HG02938 (cell line): ENCODE measurements at regions not wholly inside any gene's neighbourhood (a gene's known extent, or its start where the extent isn't known, plus 50 kb on each side); places are given as distances from the start of the nearest gene placed in this dataset.
"Not testable (repeated sequence)": the region's sequence is repeated elsewhere in the genome, so short reads cannot be mapped to it uniquely, and the experiment has no call there.

ENCODE experiments used
- ATAC-seq: cut with Tn5 transposase; IDR thresholded peaks from one replicate; pipeline ENCODE4 v1.9.1; 2021; ENCODE audit warnings: mild to moderate bottlenecking, moderate library complexity; ENCODE audit not compliant: unreplicated experiment

DNA sequence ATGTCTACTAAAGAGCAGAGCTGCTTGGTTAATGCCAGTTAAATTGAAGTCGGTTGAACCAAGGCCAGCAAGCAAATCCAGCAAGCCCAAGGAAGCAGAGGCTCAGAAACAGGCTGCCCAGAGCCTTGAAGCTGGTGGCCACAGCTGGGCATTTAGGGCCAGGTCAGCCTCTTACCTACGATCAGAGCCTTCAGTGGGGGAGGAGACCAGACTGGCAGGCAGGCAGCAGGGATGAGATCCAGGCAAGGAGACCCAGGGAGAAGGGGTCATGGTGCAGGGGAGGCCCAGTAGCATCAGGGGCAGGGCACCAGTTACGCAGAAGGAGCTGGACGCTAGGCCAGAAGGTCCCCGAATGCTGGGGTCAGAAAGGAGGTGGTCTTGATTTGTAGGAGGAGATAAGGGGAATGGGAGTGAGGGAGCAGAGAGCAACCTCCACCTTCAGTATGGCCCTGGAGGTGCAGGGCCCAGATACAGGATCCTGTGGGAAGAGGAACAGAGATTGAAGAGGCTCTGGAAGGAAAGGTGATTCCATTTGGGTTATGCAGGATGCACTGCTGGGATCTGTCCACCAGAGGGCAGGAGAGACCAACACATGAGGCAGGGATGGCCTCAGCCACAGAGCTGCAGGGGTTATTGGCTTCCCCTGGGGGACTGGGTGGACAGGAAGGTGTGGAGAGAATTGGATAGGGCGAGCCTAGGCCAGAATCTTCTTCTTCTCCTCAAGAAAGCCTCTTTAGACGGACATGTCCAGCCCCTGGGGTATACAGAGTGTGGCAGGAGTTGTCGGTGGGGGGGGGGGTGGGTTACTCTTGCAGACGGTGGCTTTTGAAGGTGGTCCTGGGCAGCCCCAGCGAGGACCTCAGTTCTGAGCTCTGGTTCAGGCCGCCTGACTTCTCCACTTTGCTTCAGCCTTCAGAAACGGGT, 132.6 kb upstream of the PODXL start:
- ATAC-seq: peak; percentile 60

DNA sequence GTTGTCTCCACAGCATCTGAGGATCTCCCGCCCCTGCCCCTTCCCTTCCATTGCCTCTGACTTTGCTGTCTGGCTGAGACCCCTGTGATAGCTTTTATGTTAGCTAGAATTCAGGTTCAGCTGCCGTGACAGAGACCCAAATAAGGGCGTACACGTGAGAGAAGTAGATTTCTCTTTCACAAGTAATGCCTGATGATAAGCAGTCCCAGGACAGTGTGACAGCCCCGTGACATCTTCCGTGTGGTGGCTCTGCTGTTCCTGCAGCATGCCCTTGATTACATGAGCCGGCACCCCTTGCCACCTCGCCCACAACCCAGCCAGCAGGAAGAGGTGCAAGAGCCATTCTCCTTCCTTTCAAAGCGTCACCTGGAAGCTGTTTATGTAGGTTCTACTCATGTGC, 130.9 kb upstream of the PODXL start:
- ATAC-seq: no peak

DNA sequence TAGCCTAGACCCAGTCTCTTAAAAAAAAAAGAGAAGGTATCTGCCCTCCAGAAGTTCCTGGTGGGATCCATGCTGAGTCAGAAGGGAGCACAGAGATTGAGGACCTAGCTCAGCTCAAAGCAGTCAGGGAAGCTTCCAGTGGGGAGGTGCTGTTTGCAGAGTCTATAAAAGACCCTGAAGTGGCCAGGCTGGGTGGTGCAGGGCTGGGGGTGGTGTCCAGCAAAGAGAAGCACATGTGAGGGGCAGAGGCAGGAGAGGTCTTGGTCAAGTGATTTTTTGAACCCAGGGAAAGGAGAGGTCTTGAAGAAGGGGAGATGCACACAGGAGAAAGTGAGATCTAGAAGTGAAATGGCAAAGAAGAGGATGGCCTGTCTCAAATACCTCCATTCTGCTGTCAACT, 130.4 kb upstream of the PODXL start:
- ATAC-seq: no peak

DNA sequence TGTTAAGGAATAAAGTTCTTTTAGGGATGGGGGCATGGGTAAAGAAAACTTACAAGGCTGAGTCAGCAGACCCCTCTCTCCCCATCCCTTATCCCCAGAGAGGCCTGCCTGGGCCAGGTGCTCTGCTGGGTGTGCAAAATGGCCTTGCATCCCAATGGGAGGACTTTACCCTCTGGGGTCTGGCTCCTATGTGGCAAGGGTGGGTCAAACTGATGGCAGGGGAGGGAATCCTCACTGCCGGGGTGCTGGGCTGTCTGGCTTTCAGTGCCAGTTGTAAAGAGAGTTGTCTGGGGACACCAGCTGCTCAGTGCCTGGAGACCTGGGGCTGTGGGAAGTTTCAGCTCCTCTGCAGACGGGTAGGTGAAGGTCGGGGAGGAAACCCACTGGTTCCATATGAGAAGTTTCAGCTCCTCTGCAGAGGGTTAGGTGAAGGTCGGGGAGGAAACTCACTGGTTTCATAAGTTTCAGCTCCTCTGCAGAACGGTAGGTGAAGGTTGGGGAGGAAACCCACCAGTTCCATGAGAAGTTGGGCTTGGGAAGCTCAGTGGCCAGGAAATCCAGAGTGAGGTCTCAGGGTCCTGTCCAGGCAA, 127.2 kb upstream of the PODXL start:
- no peak for ATAC-seq

DNA sequence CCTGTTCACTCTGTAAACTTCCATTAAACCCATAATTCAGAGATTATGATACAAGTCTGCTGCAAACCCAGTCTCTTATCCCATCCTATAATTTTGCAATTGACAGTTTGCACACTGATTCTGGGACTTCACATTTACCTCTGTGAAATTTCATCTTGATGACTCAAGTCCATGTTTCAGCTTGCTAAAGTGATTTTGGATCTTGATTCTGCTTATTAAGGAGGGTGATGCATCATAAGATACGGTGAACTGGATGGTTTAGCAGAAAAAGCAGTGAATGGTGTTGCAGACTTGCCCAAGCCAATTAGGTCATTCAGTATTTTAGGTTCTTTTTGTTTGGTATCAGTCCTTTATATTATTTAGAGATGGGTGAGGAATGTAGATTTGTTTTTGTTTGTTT, 125.5 kb upstream of the PODXL start:
- ATAC-seq: no peak

DNA sequence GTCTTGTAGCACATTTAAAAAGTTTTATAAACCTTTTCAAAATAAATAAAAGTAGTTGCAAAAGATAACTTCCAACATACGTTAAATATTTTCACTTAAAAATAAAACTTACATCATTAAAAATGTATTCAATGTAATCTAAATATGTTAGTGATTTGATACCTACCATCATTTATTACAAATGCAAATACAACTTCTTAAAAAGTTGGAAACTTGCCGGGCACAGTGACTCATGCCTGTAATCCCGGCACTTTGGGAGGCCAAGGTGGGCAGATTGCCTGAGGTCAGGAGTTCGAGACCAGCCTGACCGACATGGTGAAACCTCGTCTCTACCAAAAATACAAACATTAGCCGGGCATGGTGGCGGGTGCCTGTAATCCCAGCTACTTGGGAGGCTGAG, 122.6 kb upstream of the PODXL start:
- ATAC-seq: not testable (repeated sequence)

DNA sequence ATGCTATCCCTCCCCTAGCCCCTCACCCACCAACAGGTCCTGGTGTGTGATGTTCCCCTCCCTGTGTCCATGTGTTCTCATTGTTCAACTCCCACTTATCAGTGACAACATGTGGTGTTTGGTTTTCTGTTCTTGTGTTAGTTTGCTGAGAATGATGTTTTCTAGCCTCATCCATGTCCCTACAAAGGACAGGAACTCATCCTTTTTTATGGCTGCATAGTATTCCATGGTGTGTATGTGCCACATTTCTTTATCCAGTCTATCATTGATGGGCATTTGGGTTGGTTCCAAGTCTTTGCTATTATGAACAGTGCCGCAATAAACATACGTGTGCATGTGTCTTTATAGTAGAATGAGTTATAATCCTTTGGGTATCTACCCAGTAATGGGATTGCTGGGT, 120.4 kb upstream of the PODXL start:
- not testable (repeated sequence) for ATAC-seq

DNA sequence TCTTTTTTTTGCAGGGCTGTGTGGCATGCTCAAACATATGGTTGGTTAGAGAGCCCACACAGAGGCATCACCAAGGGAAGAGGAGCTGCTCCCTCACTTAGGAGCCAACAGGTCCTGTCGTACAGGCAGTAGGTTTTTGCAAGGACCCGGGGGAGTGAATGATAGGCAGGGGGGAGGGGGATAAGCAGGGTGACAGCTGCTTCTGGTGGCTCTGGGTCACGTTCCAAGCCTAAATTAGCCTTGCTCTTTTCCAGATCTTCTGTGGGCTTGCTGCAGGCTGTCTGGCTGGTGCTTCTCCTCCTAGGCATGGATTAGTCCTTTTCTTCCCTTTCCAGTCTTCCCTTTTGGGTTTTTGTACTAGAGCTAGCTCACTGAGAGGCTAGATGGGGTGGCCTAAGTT, 117.7 kb upstream of the PODXL start:
- no peak for ATAC-seq

DNA sequence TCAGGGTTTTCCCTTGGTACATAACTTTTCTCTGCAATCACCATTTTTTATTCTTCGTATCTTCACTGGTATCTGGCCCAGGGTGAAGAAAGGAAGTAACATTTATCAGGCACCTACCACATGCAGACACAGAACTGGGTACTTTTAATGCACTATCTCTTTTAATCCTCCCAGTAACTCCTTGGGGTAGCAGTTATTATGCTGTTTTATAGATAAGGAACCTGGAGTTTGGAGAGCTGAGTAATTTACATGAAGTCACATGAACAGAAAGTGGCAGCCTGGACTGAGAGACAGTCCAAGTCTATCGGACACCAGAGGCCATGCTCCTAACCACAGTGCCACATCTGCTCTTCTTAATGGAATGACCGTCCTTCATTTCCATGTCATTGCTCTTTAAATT, 117.1 kb upstream of the PODXL start:
- ATAC-seq: no peak

DNA sequence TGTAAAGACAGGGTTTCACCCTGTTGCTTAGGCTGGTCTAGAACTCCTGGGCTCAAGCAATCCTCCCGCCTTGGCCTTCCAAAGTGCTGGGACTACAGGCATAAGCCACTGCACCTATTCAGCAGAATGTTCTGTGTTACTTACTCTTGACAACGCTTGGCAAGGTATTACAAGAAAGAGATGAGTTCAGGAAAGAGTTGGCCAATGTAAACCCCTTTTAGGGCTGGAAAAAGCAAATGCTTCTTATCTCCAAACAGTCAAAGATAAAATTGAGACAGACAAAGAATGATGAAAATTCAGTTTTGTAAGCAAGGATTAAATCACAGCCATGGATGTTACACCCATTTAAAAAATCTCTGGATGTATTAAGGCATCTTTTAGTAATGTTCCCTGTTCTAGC, 114.0 kb upstream of the PODXL start:
- ATAC-seq: no peak

DNA sequence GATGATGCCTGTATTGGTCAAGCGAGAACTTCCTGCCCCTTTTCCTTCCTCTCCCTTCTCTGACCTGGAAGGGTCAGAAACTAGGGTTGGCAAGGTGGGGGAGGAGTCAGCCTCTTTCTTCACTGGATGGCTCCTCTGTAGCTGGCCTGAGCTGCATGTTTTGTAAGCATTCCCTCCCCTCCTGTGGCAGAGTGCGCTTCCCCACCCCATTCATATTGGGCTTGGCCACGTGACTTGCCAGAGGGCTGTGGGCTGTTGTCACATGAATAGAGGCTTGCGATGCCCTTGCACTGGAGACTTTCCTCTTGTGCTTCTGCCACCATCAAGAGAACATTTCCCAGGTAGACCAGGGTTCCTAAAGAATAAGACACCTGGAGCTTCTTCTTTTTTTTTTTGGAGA, 111.3 kb upstream of the PODXL start:
- ATAC-seq: no peak

DNA sequence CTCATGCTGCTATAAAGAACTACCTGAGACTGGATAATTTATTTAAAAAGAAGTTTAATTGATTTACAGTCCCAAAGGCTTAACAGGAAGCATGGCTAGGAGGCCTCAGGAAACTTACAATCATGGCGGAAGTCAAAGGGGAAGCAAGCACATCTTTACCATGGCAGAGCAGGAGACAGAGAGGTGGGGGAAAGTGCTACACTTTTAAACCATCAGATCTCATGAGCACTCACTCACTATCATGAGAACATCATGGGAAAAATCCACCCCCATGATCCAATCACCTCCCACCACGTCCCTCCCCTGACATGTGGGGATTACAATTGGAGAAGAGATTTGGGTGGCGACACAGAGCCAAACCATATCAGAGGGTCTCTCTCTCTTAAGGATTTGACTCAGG, 108.6 kb upstream of the PODXL start:
- ATAC-seq: no peak

DNA sequence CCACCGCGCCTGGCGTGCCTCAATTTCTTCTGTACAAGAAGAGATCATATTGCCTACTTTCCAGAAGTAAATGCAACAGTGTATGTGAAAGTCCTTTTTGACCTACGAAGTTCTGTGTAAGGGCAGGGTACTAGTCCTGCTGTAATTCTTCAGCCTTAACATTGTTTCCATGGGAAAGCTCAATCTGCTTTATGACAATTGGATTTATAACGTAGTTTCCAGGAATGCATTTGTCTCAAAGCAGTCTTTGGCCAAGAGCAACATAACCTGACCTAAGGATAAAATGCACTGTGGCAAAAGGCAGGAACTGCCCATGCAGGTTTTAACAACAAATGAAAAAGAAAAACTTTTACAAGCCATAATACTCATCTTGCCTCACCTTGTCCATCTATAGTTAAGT, 108.1 kb upstream of the PODXL start:
- no peak for ATAC-seq

DNA sequence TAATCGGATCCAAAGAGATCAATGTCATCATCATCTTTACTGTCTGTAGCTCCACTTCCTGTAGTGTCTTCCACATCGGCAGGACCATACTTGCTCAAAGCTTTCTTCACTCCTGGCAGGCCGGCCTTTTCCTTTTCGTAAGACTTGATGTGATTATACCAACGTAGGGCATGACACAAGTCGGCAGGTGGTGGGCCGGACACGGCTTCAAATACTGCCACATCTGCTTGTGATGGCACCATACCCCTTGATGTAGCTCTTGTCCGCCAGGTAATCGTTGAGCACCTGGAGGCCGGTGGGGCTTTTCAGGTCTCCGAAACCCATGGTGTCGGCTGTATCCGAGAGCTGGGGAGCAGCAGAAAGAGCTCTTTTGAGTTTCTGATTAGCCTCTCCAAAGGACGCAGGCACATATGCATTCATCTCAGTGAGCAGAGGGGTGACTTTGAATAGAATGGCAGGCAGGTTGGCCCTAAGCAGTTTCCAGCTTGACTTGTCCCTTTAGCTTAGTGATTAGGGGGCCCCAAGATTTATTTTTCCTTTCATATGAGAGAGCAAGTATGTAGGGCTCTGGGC, 106.0 kb upstream of the PODXL start:
- ATAC-seq: not testable (repeated sequence)

DNA sequence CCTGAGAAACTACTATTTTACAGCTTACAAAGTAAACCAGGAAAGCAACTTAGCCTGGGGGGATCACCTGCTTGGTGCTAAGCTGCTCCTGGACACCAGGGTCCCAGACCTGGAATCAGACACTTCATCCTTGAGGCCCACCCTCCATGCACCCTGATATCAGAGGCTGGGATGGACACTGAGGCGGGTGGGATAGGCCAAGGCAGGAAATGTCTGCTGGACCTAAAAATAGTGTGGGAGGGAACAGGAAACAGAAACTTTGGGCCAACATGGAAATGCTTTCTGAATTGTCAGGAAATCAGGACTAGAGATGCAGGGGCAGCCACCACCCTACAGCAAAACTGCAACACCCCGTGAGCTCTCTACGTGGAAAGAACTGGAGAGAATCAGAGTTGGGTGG, 101.5 kb upstream of the PODXL start:
- ATAC-seq: no peak

DNA sequence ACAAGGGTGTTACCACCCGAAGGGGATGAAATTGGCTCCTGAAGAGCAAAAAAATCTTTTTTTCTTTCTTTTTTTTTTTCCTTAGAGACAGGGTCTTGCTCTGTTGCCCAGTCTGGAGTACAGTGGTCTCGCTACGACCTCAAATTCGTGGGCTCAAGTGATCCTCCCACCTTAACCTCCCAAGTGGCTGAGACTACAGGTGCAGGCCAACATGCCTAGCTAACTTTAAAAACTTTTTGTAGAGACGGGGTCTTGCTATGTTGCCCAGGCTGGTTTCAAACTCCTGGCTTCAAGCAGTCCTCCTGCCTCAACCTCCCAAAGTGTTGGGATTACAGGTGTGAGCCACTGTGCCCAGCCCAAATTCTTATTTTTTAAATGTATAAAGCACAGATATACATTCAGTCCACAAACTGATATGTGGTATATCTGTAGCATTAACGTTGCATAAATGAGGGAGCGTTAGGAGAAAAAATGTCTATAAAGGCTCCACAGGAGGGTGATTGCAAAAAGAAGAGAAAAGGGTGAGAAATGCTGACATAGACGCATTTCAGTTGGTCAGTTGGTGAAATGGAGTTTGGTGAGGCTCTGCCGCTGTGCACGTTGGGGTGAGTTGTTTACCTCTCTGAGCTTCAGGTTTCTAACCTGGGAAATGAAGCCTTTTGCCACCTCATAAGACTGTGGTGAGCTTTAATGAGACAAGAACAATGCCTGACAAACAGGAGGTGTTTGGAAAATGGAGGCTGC, 100.7 kb upstream of the PODXL start:
- no peak for ATAC-seq

DNA sequence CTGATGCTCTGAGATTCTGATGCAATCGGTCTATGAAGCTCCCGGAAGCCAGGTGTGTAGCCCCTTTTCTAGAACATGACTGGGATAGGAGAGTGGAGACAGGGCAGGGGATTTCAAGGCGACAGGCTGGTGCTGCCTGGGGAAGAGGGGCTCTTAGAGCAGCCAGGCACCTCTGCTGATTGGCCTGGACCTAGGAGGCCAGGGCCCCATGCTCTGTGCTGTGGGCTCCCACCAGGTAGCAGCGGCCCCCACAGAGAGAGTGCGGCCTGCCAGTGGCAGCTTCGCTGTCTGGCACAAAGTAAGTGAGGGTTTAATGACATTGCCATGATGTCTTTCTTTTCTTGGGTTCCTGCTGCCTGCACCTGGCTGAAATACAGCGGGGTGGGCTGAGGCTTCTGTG, 99.4 kb upstream of the PODXL start:
- ATAC-seq: no peak

DNA sequence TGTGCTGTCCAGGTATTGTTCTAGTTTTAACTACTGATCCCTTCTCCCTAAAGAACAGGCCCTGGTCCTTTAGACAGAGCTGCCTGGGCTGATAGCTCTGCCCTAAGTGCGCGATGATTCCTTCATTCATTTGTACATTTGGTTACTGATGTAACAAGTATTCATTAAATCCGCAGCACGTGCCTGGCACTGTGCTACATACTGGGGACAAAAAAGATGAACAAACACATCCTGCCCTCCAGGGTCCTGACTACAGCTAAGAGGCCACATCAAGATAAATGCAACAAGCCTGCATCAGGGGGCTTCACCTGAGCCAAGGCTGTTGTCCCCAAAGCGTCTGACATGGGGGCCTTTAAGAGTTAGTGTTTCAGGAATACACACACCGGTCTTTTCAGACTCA, 99.0 kb upstream of the PODXL start:
- ATAC-seq: no peak

DNA sequence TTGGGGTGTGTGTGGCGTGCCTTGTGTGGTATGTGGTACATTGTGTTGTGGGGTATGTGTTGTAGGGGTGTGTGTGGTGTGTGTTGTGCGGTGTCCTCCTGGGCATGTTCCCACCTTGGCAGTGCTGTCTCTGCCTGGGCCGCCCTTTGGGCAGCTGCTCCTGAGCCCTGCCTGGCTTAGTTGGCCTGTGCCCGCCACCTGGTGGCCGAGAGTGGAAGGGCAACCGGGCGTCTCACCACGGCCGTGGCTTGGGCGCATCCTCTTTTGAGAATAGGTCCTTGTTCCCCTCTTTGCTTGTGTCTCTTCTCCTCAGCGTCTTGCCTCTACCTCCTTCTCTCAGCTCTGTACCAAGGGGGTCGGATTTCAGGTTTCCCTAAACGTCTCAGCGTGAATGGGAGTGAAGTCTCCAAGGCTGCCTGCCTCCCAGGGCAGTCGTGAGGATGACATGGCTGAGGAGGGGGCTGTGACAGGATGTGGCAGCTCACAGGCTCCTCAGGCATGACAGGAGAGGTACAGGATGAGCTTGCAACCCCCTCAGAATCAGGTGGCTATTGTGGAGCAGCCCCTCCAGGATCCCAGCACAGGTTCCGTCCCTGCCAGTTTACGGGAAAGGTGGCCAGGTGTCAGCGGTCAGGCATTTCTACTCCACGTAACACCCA, 98.4 kb upstream of the PODXL start:
- peak; percentile 83 for ATAC-seq

DNA sequence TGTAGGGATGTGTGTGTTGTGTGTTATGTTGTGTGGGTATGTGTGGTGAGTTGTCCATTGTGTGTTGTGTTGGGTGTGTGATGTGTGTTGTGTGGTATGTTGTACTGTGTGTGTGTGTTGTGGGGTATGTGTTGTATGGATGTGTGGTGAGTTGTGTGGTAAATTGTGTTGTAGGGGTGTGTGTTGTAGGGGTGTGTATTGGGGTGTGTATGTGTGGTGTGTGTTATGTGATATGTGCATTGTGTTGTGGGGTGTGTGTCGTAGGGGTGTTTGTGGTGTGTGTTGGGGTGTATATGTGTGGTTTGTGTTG, 97.8 kb upstream of the PODXL start:
- no peak for ATAC-seq
